Osteoblast (primary cell): ENCODE measurements at regions not wholly inside any gene's neighbourhood (a gene's known extent, or its start where the extent isn't known, plus 50 kb on each side); places are given as distances from the start of the nearest gene placed in this dataset.

ENCODE experiments used
- DNase-seq: peaks from one replicate; pipeline ENCODE4 v3.0.0; 2011; ENCODE audit warnings: low spot score, mixed read lengths; ENCODE audit not compliant: insufficient read length; ENCODE audit errors: missing footprints
- H2AFZ ChIP-seq: 2 replicates; pipeline ENCODE4 v1.6.0; 2011; ENCODE audit warnings: mild to moderate bottlenecking, low read length
- H3K27ac ChIP-seq: 2 replicates; pipeline ENCODE4 v1.5.1; 2011; ENCODE audit warnings: mild to moderate bottlenecking, low read depth, low read length, moderate library complexity
- H3K27me3 ChIP-seq: 2 replicates; pipeline ENCODE4 v1.6.0; 2012; ENCODE audit warnings: mild to moderate bottlenecking, control low read depth, inconsistent platforms, low read length, moderate library complexity; ENCODE audit not compliant: insufficient read depth
- H3K36me3 ChIP-seq: 2 replicates; pipeline ENCODE4 v1.5.1; 2011; ENCODE audit warnings: mild to moderate bottlenecking, low read length, control low read depth, moderate library complexity; ENCODE audit not compliant: insufficient read depth
- H3K4me1 ChIP-seq: 2 replicates; pipeline ENCODE4 v1.5.1; 2011; ENCODE audit warnings: mild to moderate bottlenecking, low read length, control low read depth, moderate library complexity; ENCODE audit not compliant: insufficient read depth
- H3K4me2 ChIP-seq: 2 replicates; pipeline ENCODE4 v1.6.0; 2011; ENCODE audit warnings: mild to moderate bottlenecking, low read length; ENCODE audit not compliant: insufficient read depth
- H3K4me3 ChIP-seq: fragments of 200-600 bp; sonication (generic); 3 replicates; pipeline ENCODE4 v1.5.1; 2012; ENCODE audit warnings: mild to moderate bottlenecking, low read length, inconsistent platforms; ENCODE audit not compliant: insufficient read depth
- H3K79me2 ChIP-seq: 2 replicates; pipeline ENCODE4 v1.6.0; 2012; ENCODE audit warnings: mild to moderate bottlenecking, low read length, control low read depth, inconsistent platforms; ENCODE audit not compliant: insufficient read depth
- H3K9me3 ChIP-seq: 2 replicates; pipeline ENCODE4 v1.5.1; 2011; ENCODE audit warnings: low read depth, low read length, control low read depth
- H4K20me1 ChIP-seq: 2 replicates; pipeline ENCODE4 v1.6.0; 2012; ENCODE audit warnings: mild to moderate bottlenecking, low read length, control low read depth; ENCODE audit not compliant: insufficient read depth
- TF ChIP-seq, protein P1 (sequence below): IDR thresholded peaks from 2 replicates; pipeline ENCODE4 v1.5.1; 2011; ENCODE audit warnings: mild to moderate bottlenecking, low read depth, low read length, moderate library complexity; ENCODE audit errors: extremely low read depth

GRCh38 chr7:115235075-115235474 lies 313.2 kb downstream of the MDFIC start:
- Histone ChIP-seq H2AFZ (no peak overlapping the region), H3K4me2 (no peak overlapping the region), H3K9me3 (no peaks in the 10 kb centered on the region), H3K27me3 (no peaks in the 10 kb centered on the region), H3K4me3 (no peak overlapping the region), H3K4me1 (peaks cover 14% of the 10 kb centered on the region), H3K27ac (no peak overlapping the region), H3K79me2 (no peaks in the 10 kb centered on the region), H3K36me3 (no peaks in the 10 kb centered on the region), H4K20me1 (no peaks in the 10 kb centered on the region)
- TF ChIP-seq, protein P1, sequence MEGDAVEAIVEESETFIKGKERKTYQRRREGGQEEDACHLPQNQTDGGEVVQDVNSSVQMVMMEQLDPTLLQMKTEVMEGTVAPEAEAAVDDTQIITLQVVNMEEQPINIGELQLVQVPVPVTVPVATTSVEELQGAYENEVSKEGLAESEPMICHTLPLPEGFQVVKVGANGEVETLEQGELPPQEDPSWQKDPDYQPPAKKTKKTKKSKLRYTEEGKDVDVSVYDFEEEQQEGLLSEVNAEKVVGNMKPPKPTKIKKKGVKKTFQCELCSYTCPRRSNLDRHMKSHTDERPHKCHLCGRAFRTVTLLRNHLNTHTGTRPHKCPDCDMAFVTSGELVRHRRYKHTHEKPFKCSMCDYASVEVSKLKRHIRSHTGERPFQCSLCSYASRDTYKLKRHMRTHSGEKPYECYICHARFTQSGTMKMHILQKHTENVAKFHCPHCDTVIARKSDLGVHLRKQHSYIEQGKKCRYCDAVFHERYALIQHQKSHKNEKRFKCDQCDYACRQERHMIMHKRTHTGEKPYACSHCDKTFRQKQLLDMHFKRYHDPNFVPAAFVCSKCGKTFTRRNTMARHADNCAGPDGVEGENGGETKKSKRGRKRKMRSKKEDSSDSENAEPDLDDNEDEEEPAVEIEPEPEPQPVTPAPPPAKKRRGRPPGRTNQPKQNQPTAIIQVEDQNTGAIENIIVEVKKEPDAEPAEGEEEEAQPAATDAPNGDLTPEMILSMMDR, result no peak
- no peak for DNase-seq

DNA sequence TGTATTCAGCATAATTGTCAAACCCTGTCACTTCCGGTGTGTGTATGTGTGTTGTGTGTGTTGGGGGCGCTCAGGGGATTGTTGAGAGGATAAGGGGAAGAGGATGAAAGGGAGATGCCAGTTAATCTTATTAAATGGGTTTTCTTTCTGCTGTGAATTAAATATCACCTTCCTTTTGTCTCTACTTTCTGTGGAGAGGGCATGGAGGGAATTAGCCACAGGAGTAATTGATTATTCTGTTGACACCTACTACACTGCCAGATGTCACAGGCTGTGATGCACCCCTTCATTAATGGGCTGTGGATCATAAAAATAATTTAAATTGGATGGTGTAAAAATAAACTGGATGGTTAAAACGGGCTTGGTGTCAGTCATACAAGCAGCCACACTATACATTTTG lies 311.9 kb downstream of the MDFIC start:
- Histone ChIP-seq H3K79me2 (no peaks in the 10 kb centered on the region), H3K27me3 (no peaks in the 10 kb centered on the region), H3K4me1 (peaks cover 14% of the 10 kb centered on the region), H3K27ac (no peak overlapping the region), H3K4me3 (no peak overlapping the region), H3K4me2 (no peak overlapping the region), H4K20me1 (no peaks in the 10 kb centered on the region), H3K36me3 (no peaks in the 10 kb centered on the region), H2AFZ (no peak overlapping the region), H3K9me3 (no peaks in the 10 kb centered on the region)
- no peak for DNase-seq
- TF ChIP-seq, protein P1, result no peak

GRCh38 chr7:115232041-115232440 lies 310.1 kb downstream of the MDFIC start:
- TF ChIP-seq, protein P1, result no peak
- no peak for DNase-seq
- Histone ChIP-seq H4K20me1 (no peaks in the 10 kb centered on the region), H3K4me1 (peaks cover 14% of the 10 kb centered on the region), H3K4me3 (no peak overlapping the region), H3K36me3 (no peaks in the 10 kb centered on the region), H3K27ac (peak overlapping the region; percentile 90), H3K79me2 (no peaks in the 10 kb centered on the region), H3K27me3 (no peaks in the 10 kb centered on the region), H2AFZ (no peak overlapping the region), H3K9me3 (no peaks in the 10 kb centered on the region), H3K4me2 (no peak overlapping the region)

GRCh38 chr7:115230882-115231571 lies 309.1 kb downstream of the MDFIC start:
- H3K27me3 ChIP-seq, result no peaks in the 10 kb centered on the region
- no peak overlapping the region for H3K4me3 ChIP-seq
- peak; percentile 56 for DNase-seq
- peaks cover 14% of the 10 kb centered on the region for H3K4me1 ChIP-seq
- no peaks in the 10 kb centered on the region for H4K20me1 ChIP-seq
- H3K27ac ChIP-seq, result peak overlapping the region; percentile 90
- peak overlapping the region; percentile 56 for H3K4me2 ChIP-seq
- no peaks in the 10 kb centered on the region for H3K79me2 ChIP-seq
- TF ChIP-seq, protein P1, result no peak
- H3K9me3 ChIP-seq, result no peaks in the 10 kb centered on the region
- H2AFZ ChIP-seq, result peak overlapping the region; percentile 42
- no peaks in the 10 kb centered on the region for H3K36me3 ChIP-seq
